ENCODE measurements at regions not wholly inside any gene's neighbourhood (a gene's known extent, or its start where the extent isn't known, plus 50 kb on each side); places are given as distances from the start of the nearest gene placed in this dataset.

DNA sequence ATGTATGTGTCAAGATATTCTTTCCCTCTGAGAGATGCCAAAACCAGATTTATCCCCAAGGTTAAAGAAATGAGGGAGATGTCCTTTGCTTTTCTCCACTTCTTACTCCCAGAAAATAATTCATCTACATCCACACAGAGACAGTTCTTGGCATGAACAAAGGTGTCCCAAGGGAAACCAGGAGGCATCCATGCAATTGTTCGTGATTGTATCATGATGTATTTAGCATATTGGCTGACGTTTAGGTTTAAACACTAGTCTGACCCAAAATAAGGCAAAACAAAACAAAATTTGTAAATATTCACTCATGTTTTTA is 223.9 kb downstream of the C7orf25 start:
- Mint-ChIP-seq H3K4me3 (no peak overlapping the region), H3K27ac (no peak overlapping the region), H3K4me1 (no peaks in the 10 kb centered on the region), H3K27me3 (no peaks in the 10 kb centered on the region), H3K9me3 (peaks cover 0 to 3% (median 1%) of the 10 kb centered on the region in 7 donors), H3K36me3 (no peaks in the 10 kb centered on the region)
- Histone ChIP-seq H3K27me3 (ENCODE audit: control insufficient read depth, insufficient read depth, low read length) (no peaks in the 10 kb centered on the region), H3K4me1 (ENCODE audit: control insufficient read depth, insufficient read depth, low read length, poor library complexity, severe bottlenecking) (no peaks in the 10 kb centered on the region), H3K27ac (ENCODE audit: insufficient read depth, low read length, poor library complexity, severe bottlenecking) (no peak overlapping the region), H3K9me3 (ENCODE audit: control insufficient read depth in 2 of 2, low read length in 2 of 2) (no peaks in the 10 kb centered on the region), H3K4me3 (ENCODE audit: low read depth, low read length) (no peak overlapping the region), H3K36me3 (ENCODE audit: control insufficient read depth, insufficient read depth, low read length) (no peaks in the 10 kb centered on the region)
- DNase-seq, result no peak
- ATAC-seq (ENCODE audit: low read depth in 2 of 2), result no peak

- Mint-ChIP-seq H3K9me3 (peaks cover 0 to 3% (median 1%) of the 10 kb centered on the region in 7 donors), H3K27me3 (no peaks in the 10 kb centered on the region), H3K4me3 (no peak overlapping the region), H3K4me1 (no peaks in the 10 kb centered on the region), H3K27ac (no peak overlapping the region), H3K36me3 (no peaks in the 10 kb centered on the region)
- Histone ChIP-seq H3K27me3 (ENCODE audit: control insufficient read depth, insufficient read depth, low read length) (no peaks in the 10 kb centered on the region), H3K4me1 (ENCODE audit: control insufficient read depth, insufficient read depth, low read length, poor library complexity, severe bottlenecking) (no peaks in the 10 kb centered on the region), H3K27ac (ENCODE audit: insufficient read depth, low read length, poor library complexity, severe bottlenecking) (no peak overlapping the region), H3K9me3 (ENCODE audit: control insufficient read depth in 2 of 2, low read length in 2 of 2) (no peaks in the 10 kb centered on the region), H3K36me3 (ENCODE audit: control insufficient read depth, insufficient read depth, low read length) (no peaks in the 10 kb centered on the region), H3K4me3 (ENCODE audit: low read depth, low read length) (no peak overlapping the region)
- DNase-seq, result no peak
- ATAC-seq (ENCODE audit: low read depth in 2 of 2), result no peak
Observed at GRCh38 chr7:42687211-42688055, 224.4 kb downstream of the C7orf25 start.

- DNase-seq (no peak), ATAC-seq (ENCODE audit: low read depth in 2 of 2) (no peak)
- no peaks in the 10 kb centered on the region for H3K36me3 ChIP-seq (ENCODE audit: control insufficient read depth, insufficient read depth, low read length)
- H3K27ac ChIP-seq (ENCODE audit: insufficient read depth, low read length, poor library complexity, severe bottlenecking), result no peak overlapping the region
- no peak overlapping the region for H3K27ac Mint-ChIP-seq
- no peak overlapping the region for H3K4me3 Mint-ChIP-seq
- H3K27me3 Mint-ChIP-seq, result no peaks in the 10 kb centered on the region
- peaks cover 0 to 3% (median 2%) of the 10 kb centered on the region in 7 donors for H3K9me3 Mint-ChIP-seq
- H3K36me3 Mint-ChIP-seq, result no peaks in the 10 kb centered on the region
- H3K9me3 ChIP-seq (ENCODE audit: control insufficient read depth in 2 of 2, low read length in 2 of 2), result no peaks in the 10 kb centered on the region
- H3K4me1 ChIP-seq (ENCODE audit: control insufficient read depth, insufficient read depth, low read length, poor library complexity, severe bottlenecking), result no peaks in the 10 kb centered on the region
- H3K4me3 ChIP-seq (ENCODE audit: low read depth, low read length), result no peak overlapping the region
- H3K27me3 ChIP-seq (ENCODE audit: control insufficient read depth, insufficient read depth, low read length), result no peaks in the 10 kb centered on the region
- H3K4me1 Mint-ChIP-seq, result no peaks in the 10 kb centered on the region
Observed at GRCh38 chr7:42686594-42687156, 225.2 kb downstream of the C7orf25 start.

DNA sequence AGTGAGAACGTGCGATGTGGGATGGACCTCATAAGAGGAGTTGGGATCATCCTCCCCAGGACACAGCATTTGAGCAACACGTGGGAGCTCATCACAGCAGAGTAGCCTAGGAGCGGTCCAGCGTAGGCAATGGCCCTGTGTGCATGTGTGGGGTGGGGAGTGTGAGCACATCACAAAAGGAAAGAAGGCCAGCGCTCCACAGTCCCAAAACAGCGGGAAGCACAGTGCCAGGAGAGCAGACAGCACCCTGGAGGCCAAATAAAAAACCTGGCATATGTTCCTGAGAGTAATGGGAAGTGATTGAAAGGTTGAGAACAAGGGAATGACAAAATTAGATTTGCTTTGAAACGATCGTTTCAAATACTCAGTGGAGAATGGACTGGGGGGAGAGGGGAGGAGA is 226.0 kb downstream of the C7orf25 start:
- no peaks in the 10 kb centered on the region for H3K36me3 Mint-ChIP-seq

DNA sequence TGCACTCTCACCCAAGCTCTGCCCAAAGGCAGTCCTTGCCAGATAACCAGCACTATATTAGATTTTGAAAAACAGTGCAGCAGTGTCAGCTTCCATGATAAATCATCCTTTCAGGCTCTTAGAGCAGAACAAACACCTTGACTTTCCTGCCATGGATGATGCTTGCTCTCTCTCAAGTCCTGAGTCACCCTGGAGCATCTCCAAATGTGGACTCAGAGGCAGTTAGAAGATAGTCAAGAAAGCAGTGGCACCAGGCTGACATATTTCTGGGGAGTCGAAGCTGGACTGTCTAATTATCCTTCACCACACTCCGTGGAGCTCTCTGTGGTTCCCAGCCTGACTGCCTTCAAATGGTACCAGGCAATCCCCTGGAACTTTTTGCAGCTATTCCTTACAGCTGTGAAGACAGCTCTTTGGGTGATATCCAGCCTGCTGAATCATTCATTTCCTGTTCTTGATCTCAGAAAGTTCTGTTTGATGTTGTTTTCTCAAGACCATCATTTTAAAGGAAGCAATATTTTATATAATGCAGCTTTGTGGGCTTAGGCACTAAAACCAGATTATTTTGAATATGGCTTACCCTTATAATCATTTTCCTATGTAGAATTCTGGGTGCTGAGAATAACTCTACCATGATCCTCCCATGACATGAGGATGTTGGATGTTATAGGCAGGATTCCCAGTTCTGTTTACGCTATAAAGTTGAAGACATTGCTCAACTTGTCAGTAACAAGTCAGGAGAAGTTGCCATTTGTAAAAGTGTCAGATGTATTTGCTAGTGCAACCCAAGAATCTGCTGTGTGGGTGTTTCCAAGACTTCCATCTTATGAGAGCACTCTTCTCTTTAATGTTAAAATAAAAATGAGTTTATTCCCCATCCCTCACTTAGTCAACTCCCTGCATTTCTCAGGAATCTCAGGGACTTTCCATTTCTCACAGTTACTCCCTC is 233.8 kb downstream of the C7orf25 start:
- H3K36me3 ChIP-seq (ENCODE audit: control insufficient read depth, insufficient read depth, low read length), result no peaks in the 10 kb centered on the region
- H3K27ac ChIP-seq (ENCODE audit: insufficient read depth, low read length, poor library complexity, severe bottlenecking), result no peak overlapping the region
- Mint-ChIP-seq H3K4me1 (no peaks in the 10 kb centered on the region), H3K27me3 (no peaks in the 10 kb centered on the region), H3K4me3 (no peak overlapping the region), H3K36me3 (no peaks in the 10 kb centered on the region), H3K9me3 (peaks cover 0 to 7% (median 4%) of the 10 kb centered on the region in 7 donors), H3K27ac (no peak overlapping the region)
- DNase-seq, result no peak
- no peaks in the 10 kb centered on the region for H3K9me3 ChIP-seq (ENCODE audit: control insufficient read depth in 2 of 2, low read length in 2 of 2)
- ATAC-seq (ENCODE audit: low read depth in 2 of 2), result no peak
- H3K4me1 ChIP-seq (ENCODE audit: control insufficient read depth, insufficient read depth, low read length, poor library complexity, severe bottlenecking), result no peaks in the 10 kb centered on the region
- H3K4me3 ChIP-seq (ENCODE audit: low read depth, low read length), result no peak overlapping the region
- H3K27me3 ChIP-seq (ENCODE audit: control insufficient read depth, insufficient read depth, low read length), result no peaks in the 10 kb centered on the region

More for the DNA sequence above, 226.0 kb downstream of the C7orf25 start:
- no peaks in the 10 kb centered on the region for H3K9me3 ChIP-seq (ENCODE audit: control insufficient read depth in 2 of 2, low read length in 2 of 2)
- H3K4me3 Mint-ChIP-seq, result no peak overlapping the region
- H3K4me1 Mint-ChIP-seq, result no peaks in the 10 kb centered on the region
- H3K4me1 ChIP-seq (ENCODE audit: control insufficient read depth, insufficient read depth, low read length, poor library complexity, severe bottlenecking), result no peaks in the 10 kb centered on the region
- H3K27me3 ChIP-seq (ENCODE audit: control insufficient read depth, insufficient read depth, low read length), result no peaks in the 10 kb centered on the region
- no peak overlapping the region for H3K27ac ChIP-seq (ENCODE audit: insufficient read depth, low read length, poor library complexity, severe bottlenecking)
- ATAC-seq (ENCODE audit: low read depth in 2 of 2) (no peak), DNase-seq (no peak)
- peaks cover 0 to 3% (median 2%) of the 10 kb centered on the region in 7 donors for H3K9me3 Mint-ChIP-seq
- no peak overlapping the region for H3K4me3 ChIP-seq (ENCODE audit: low read depth, low read length)
- no peaks in the 10 kb centered on the region for H3K36me3 ChIP-seq (ENCODE audit: control insufficient read depth, insufficient read depth, low read length)
- H3K27ac Mint-ChIP-seq, result peak overlapping the region in 1 of 3 donors; percentile 39
- no peaks in the 10 kb centered on the region for H3K27me3 Mint-ChIP-seq

DNA sequence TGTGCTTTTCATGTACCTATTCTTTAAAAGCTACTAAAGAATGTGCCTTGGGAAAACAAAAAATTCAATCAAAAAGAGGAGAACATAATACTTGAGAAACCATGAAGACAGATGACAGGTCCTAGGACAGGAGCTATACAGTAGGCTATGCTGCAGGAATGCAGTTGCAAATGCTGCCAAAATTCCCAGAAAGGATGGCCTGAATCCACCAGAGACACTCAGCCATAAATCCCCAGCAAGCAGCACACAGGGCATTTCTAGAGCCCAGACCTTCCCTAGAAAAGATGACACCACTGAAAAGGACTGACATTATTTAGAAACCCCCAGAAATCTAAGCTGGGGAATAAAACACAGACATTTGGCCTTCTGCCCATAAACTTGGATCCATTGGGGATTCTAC is 237.3 kb downstream of the C7orf25 start:
- Histone ChIP-seq H3K36me3 (ENCODE audit: control insufficient read depth, insufficient read depth, low read length) (no peaks in the 10 kb centered on the region), H3K4me1 (ENCODE audit: control insufficient read depth, insufficient read depth, low read length, poor library complexity, severe bottlenecking) (no peaks in the 10 kb centered on the region), H3K27me3 (ENCODE audit: control insufficient read depth, insufficient read depth, low read length) (no peaks in the 10 kb centered on the region), H3K4me3 (ENCODE audit: low read depth, low read length) (no peak overlapping the region), H3K9me3 (ENCODE audit: control insufficient read depth in 2 of 2, low read length in 2 of 2) (no peaks in the 10 kb centered on the region), H3K27ac (ENCODE audit: insufficient read depth, low read length, poor library complexity, severe bottlenecking) (no peak overlapping the region)
- ATAC-seq (ENCODE audit: low read depth in 2 of 2), result no peak
- Mint-ChIP-seq H3K27ac (no peak overlapping the region), H3K36me3 (no peaks in the 10 kb centered on the region), H3K4me3 (no peak overlapping the region), H3K27me3 (no peaks in the 10 kb centered on the region), H3K4me1 (no peaks in the 10 kb centered on the region), H3K9me3 (peaks cover 0 to 4% (median 2%) of the 10 kb centered on the region in 7 donors)
- no peak for DNase-seq

DNA sequence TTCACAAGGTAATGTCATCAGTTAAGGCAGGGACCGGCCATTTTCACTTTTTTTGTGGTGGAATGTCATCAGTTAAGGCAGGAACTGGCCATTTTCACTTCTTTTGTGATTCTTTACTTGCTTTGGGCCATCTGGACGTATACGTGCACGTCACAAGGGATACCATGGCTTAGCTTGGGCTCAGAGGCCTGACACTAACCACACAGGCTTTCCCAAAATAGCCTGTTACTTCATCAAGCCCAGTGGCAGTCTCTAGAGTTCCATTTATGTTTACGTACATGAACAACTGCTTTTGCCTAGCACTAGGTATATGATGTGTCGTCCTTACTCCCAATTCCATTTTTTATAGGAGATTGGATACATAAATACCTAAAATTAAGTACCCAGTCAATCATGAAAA is 237.9 kb downstream of the C7orf25 start:
- Mint-ChIP-seq H3K36me3 (no peaks in the 10 kb centered on the region), H3K27me3 (no peaks in the 10 kb centered on the region), H3K27ac (no peak overlapping the region), H3K9me3 (peaks cover 0 to 4% (median 2%) of the 10 kb centered on the region in 7 donors), H3K4me3 (no peak overlapping the region), H3K4me1 (no peaks in the 10 kb centered on the region)
- Histone ChIP-seq H3K27me3 (ENCODE audit: control insufficient read depth, insufficient read depth, low read length) (no peaks in the 10 kb centered on the region), H3K36me3 (ENCODE audit: control insufficient read depth, insufficient read depth, low read length) (no peaks in the 10 kb centered on the region), H3K27ac (ENCODE audit: insufficient read depth, low read length, poor library complexity, severe bottlenecking) (no peak overlapping the region), H3K4me3 (ENCODE audit: low read depth, low read length) (no peak overlapping the region), H3K4me1 (ENCODE audit: control insufficient read depth, insufficient read depth, low read length, poor library complexity, severe bottlenecking) (no peaks in the 10 kb centered on the region), H3K9me3 (ENCODE audit: control insufficient read depth in 2 of 2, low read length in 2 of 2) (no peaks in the 10 kb centered on the region)
- ATAC-seq (ENCODE audit: low read depth in 2 of 2) (no peak), DNase-seq (no peak)

All from CD4-positive, CD25-positive, alpha-beta regulatory T cell (primary cell).